GM23338 (cell line): ENCODE measurements at regions not wholly inside any gene's neighbourhood (a gene's known extent, or its start where the extent isn't known, plus 50 kb on each side); places are given as distances from the start of the nearest gene placed in this dataset.

ENCODE experiments used
- ATAC-seq: fragments of 200-7000 bp; cut with Tn5 transposase; 3 replicates; pipeline ENCODE4 v1.9.1; 2020
- DNase-seq: peaks from one replicate; pipeline ENCODE4 v3.0.0-alpha.2; 2015; ENCODE audit warnings: low spot score
- H2AFZ ChIP-seq: fragments of 200-600 bp; sonication (generic); 2 replicates; pipeline ENCODE4 v1.8.0; 2016; ENCODE audit warnings: antibody characterized with exemption, mild to moderate bottlenecking, moderate library complexity
- H3F3A ChIP-seq: fragments of 200-600 bp; sonication (generic); replicated peaks from 2 replicates; pipeline ENCODE4 v1.8.0; 2017; ENCODE audit warnings: antibody characterized with exemption, mixed run types, low read depth
- H3K27ac ChIP-seq: fragments of 200-600 bp; sonication (generic); 2 replicates; pipeline ENCODE4 v1.6.1; 2016; ENCODE audit warnings: low read depth
- H3K27me3 ChIP-seq: fragments of 200-600 bp; sonication (generic); 2 replicates; pipeline ENCODE4 v1.8.0; 2016; ENCODE audit warnings: mild to moderate bottlenecking, mixed run types, moderate library complexity; ENCODE audit not compliant: insufficient read depth
- H3K36me3 ChIP-seq: fragments of 200-600 bp; sonication (generic); 2 replicates; pipeline ENCODE4 v1.8.0; 2016; ENCODE audit warnings: mild to moderate bottlenecking; ENCODE audit not compliant: insufficient read depth
- H3K4me1 ChIP-seq: fragments of 200-600 bp; sonication (generic); 2 replicates; pipeline ENCODE4 v1.8.0; 2016; ENCODE audit warnings: mild to moderate bottlenecking, moderate library complexity; ENCODE audit not compliant: insufficient read depth
- H3K4me2 ChIP-seq: fragments of 200-600 bp; sonication (generic); 2 replicates; pipeline ENCODE4 v1.7.1; 2017; ENCODE audit warnings: mixed run types
- H3K4me3 ChIP-seq: fragments of 200-600 bp; sonication (generic); 2 replicates; pipeline ENCODE4 v1.6.1; 2016; ENCODE audit warnings: mixed run types
- H3K79me2 ChIP-seq: fragments of 200-600 bp; sonication (generic); replicated peaks from 2 replicates; pipeline ENCODE4 v1.8.0; 2017; ENCODE audit warnings: mild to moderate bottlenecking; ENCODE audit not compliant: insufficient read depth
- H3K9me2 ChIP-seq: fragments of 200-600 bp; sonication (generic); 2 replicates; pipeline ENCODE4 v1.8.0; 2017; ENCODE audit not compliant: insufficient read depth
- H4K20me1 ChIP-seq: fragments of 200-600 bp; sonication (generic); replicated peaks from 2 replicates; pipeline ENCODE4 v1.8.0; 2017; ENCODE audit warnings: mild to moderate bottlenecking; ENCODE audit not compliant: insufficient read depth
- H3K27ac Mint-ChIP-seq: 2 replicates; pipeline ENCODE4 v1.8.0; 2020; ENCODE audit warnings: inconsistent platforms, mild to moderate bottlenecking, moderate library complexity, mixed read lengths
- H3K27me3 Mint-ChIP-seq: 3 replicates; pipeline ENCODE4 v1.8.0; 2022; ENCODE audit warnings: low read depth, mild to moderate bottlenecking, moderate library complexity, mixed read lengths, inconsistent platforms; ENCODE audit not compliant: insufficient read depth, poor library complexity
- H3K36me3 Mint-ChIP-seq: 3 replicates; pipeline ENCODE4 v1.8.0; 2021; ENCODE audit warnings: low read depth, mild to moderate bottlenecking, inconsistent platforms, moderate library complexity, mixed read lengths
- H3K4me1 Mint-ChIP-seq: 3 replicates; pipeline ENCODE4 v1.8.0; 2020; ENCODE audit warnings: mild to moderate bottlenecking, inconsistent platforms, mixed read lengths
- H3K4me3 Mint-ChIP-seq: 3 replicates; pipeline ENCODE4 v1.8.0; 2021; ENCODE audit warnings: moderate library complexity, mild to moderate bottlenecking, inconsistent platforms, mixed read lengths
- H3K9me3 Mint-ChIP-seq: 3 replicates; pipeline ENCODE4 v1.8.0; 2020; ENCODE audit warnings: moderate library complexity, mild to moderate bottlenecking, inconsistent platforms, mixed read lengths
- CREB1 ChIP-seq: fragments of 250-450 bp; sonication (Bioruptor Pico); IDR thresholded peaks from 2 replicates; pipeline ENCODE4 v1.5.0; 2020; ENCODE audit warnings: low read depth, mild to moderate bottlenecking, moderate library complexity
- JUNB ChIP-seq: IDR thresholded peaks from one replicate; pipeline ENCODE4 v1.6.1; 2016; ENCODE audit warnings: antibody characterized with exemption; ENCODE audit not compliant: unreplicated experiment
- STAT1 ChIP-seq: IDR thresholded peaks from one replicate; pipeline ENCODE4 v1.6.1; 2016; ENCODE audit warnings: antibody characterized with exemption; ENCODE audit not compliant: unreplicated experiment
- TF ChIP-seq, protein P1 (sequence below): IDR thresholded peaks from 2 replicates; pipeline ENCODE4 v1.6.1; 2016; ENCODE audit warnings: antibody characterized with exemption
- TF ChIP-seq, protein P2 (sequence below), 2 experiments: fragments of 200-600 bp in 1 of 2; sonication (generic) in 1 of 2; conservative IDR thresholded peaks; 2 replicates each; pipeline versions ENCODE4 v1.5.1 to v1.6.1; 2016 to 2017; ENCODE audit warnings: antibody characterized with exemption in 2 of 2, low read depth in 2 of 2, mild to moderate bottlenecking in 2 of 2, moderate library complexity in 1 of 2
- TF ChIP-seq, protein P3 (sequence below): fragments of 250-450 bp; sonication (Bioruptor Pico); IDR thresholded peaks from 2 replicates; pipeline ENCODE4 v1.5.0; 2020; ENCODE audit warnings: mild to moderate bottlenecking, moderate library complexity
- TF ChIP-seq, protein P4 (sequence below): IDR thresholded peaks from one replicate; pipeline ENCODE4 v1.6.1; 2018; ENCODE audit warnings: antibody characterized with exemption; ENCODE audit not compliant: unreplicated experiment

DNA sequence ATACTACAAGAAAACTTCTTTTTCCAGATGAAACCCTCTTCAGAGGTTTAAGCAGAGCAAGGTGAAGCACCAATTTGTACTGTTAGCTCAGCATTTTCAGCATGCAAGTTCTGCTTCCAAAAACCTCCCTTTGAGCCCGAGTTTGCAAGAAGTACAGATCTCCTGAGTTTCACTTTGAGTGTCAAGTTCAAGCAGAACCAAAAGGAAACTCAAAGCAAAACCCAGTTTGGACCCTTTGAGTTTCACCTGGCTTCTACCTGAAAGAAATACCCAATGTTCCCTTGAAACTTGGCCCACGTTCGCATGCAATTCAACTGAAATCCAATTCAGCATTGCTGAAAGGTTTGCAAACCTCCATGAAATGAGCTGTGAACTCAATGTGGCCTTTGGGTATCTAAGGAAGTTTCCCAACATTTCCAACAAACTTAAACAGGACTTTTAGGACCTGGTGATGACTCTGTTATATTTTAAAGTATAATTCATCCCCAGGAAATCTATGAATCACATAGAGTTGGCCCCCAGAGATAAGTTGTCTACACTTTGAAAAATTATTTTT is 62.9 kb upstream of the HBS1L start:
- Histone ChIP-seq H3K9me2 (no peaks in the 10 kb centered on the region), H3K27me3 (no peaks in the 10 kb centered on the region), H3K4me3 (no peak overlapping the region), H2AFZ (no peak overlapping the region), H4K20me1 (no peaks in the 10 kb centered on the region), H3K4me2 (no peak overlapping the region), H3K4me1 (no peaks in the 10 kb centered on the region), H3K79me2 (no peaks in the 10 kb centered on the region), H3K27ac (no peak overlapping the region), H3K36me3 (no peaks in the 10 kb centered on the region), H3F3A (no peaks in the 10 kb centered on the region)
- Mint-ChIP-seq H3K27ac (no peak overlapping the region), H3K9me3 (no peaks in the 10 kb centered on the region), H3K36me3 (no peaks in the 10 kb centered on the region), H3K27me3 (peaks cover 3% of the 10 kb centered on the region), H3K4me3 (no peak overlapping the region), H3K4me1 (no peaks in the 10 kb centered on the region)
- TF ChIP-seq CREB1 (CRISPR knock-in tag) (no peak), JUNB (no peak)
- ATAC-seq (no peak), DNase-seq (no peak)

DNA sequence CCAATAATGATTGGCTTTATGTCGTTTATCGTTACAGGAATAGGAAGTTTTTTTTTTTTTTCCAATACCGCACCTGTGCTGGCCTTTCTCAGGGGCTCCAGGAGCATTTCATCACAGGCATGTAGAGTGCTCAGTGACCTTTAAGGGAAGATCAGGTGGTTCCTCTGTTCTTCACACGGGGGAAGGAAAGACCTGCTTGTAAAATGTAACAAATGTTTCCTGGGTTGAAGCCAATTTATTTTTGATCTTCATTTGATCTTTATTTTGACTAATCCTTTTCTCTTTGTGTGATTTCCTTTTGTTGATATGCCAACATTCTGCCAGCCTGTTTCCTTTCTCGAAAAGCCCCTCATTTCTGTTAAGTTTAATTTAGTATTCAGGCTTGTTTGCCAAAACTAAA is 61.9 kb upstream of the HBS1L start:
- Histone ChIP-seq H4K20me1 (no peaks in the 10 kb centered on the region), H3K4me2 (no peak overlapping the region), H3K4me1 (no peaks in the 10 kb centered on the region), H3K27me3 (no peaks in the 10 kb centered on the region), H3K36me3 (no peaks in the 10 kb centered on the region), H3K4me3 (no peak overlapping the region), H3K79me2 (no peaks in the 10 kb centered on the region), H3K9me2 (no peaks in the 10 kb centered on the region), H2AFZ (no peak overlapping the region), H3F3A (no peaks in the 10 kb centered on the region), H3K27ac (no peak overlapping the region)
- Mint-ChIP-seq H3K27me3 (peaks cover 3% of the 10 kb centered on the region), H3K36me3 (no peaks in the 10 kb centered on the region), H3K27ac (no peak overlapping the region), H3K4me3 (no peak overlapping the region), H3K4me1 (no peaks in the 10 kb centered on the region), H3K9me3 (no peaks in the 10 kb centered on the region)
- ATAC-seq (no peak), DNase-seq (no peak)
- TF ChIP-seq, protein P1, sequence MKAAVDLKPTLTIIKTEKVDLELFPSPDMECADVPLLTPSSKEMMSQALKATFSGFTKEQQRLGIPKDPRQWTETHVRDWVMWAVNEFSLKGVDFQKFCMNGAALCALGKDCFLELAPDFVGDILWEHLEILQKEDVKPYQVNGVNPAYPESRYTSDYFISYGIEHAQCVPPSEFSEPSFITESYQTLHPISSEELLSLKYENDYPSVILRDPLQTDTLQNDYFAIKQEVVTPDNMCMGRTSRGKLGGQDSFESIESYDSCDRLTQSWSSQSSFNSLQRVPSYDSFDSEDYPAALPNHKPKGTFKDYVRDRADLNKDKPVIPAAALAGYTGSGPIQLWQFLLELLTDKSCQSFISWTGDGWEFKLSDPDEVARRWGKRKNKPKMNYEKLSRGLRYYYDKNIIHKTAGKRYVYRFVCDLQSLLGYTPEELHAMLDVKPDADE = no peak
- TF ChIP-seq, protein P2, sequence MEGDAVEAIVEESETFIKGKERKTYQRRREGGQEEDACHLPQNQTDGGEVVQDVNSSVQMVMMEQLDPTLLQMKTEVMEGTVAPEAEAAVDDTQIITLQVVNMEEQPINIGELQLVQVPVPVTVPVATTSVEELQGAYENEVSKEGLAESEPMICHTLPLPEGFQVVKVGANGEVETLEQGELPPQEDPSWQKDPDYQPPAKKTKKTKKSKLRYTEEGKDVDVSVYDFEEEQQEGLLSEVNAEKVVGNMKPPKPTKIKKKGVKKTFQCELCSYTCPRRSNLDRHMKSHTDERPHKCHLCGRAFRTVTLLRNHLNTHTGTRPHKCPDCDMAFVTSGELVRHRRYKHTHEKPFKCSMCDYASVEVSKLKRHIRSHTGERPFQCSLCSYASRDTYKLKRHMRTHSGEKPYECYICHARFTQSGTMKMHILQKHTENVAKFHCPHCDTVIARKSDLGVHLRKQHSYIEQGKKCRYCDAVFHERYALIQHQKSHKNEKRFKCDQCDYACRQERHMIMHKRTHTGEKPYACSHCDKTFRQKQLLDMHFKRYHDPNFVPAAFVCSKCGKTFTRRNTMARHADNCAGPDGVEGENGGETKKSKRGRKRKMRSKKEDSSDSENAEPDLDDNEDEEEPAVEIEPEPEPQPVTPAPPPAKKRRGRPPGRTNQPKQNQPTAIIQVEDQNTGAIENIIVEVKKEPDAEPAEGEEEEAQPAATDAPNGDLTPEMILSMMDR (conservative IDR thresholded peaks at IDR 0.05; ENCODE audit: low read depth in 2 of 2) = no peak
- TF ChIP-seq, protein P3, sequence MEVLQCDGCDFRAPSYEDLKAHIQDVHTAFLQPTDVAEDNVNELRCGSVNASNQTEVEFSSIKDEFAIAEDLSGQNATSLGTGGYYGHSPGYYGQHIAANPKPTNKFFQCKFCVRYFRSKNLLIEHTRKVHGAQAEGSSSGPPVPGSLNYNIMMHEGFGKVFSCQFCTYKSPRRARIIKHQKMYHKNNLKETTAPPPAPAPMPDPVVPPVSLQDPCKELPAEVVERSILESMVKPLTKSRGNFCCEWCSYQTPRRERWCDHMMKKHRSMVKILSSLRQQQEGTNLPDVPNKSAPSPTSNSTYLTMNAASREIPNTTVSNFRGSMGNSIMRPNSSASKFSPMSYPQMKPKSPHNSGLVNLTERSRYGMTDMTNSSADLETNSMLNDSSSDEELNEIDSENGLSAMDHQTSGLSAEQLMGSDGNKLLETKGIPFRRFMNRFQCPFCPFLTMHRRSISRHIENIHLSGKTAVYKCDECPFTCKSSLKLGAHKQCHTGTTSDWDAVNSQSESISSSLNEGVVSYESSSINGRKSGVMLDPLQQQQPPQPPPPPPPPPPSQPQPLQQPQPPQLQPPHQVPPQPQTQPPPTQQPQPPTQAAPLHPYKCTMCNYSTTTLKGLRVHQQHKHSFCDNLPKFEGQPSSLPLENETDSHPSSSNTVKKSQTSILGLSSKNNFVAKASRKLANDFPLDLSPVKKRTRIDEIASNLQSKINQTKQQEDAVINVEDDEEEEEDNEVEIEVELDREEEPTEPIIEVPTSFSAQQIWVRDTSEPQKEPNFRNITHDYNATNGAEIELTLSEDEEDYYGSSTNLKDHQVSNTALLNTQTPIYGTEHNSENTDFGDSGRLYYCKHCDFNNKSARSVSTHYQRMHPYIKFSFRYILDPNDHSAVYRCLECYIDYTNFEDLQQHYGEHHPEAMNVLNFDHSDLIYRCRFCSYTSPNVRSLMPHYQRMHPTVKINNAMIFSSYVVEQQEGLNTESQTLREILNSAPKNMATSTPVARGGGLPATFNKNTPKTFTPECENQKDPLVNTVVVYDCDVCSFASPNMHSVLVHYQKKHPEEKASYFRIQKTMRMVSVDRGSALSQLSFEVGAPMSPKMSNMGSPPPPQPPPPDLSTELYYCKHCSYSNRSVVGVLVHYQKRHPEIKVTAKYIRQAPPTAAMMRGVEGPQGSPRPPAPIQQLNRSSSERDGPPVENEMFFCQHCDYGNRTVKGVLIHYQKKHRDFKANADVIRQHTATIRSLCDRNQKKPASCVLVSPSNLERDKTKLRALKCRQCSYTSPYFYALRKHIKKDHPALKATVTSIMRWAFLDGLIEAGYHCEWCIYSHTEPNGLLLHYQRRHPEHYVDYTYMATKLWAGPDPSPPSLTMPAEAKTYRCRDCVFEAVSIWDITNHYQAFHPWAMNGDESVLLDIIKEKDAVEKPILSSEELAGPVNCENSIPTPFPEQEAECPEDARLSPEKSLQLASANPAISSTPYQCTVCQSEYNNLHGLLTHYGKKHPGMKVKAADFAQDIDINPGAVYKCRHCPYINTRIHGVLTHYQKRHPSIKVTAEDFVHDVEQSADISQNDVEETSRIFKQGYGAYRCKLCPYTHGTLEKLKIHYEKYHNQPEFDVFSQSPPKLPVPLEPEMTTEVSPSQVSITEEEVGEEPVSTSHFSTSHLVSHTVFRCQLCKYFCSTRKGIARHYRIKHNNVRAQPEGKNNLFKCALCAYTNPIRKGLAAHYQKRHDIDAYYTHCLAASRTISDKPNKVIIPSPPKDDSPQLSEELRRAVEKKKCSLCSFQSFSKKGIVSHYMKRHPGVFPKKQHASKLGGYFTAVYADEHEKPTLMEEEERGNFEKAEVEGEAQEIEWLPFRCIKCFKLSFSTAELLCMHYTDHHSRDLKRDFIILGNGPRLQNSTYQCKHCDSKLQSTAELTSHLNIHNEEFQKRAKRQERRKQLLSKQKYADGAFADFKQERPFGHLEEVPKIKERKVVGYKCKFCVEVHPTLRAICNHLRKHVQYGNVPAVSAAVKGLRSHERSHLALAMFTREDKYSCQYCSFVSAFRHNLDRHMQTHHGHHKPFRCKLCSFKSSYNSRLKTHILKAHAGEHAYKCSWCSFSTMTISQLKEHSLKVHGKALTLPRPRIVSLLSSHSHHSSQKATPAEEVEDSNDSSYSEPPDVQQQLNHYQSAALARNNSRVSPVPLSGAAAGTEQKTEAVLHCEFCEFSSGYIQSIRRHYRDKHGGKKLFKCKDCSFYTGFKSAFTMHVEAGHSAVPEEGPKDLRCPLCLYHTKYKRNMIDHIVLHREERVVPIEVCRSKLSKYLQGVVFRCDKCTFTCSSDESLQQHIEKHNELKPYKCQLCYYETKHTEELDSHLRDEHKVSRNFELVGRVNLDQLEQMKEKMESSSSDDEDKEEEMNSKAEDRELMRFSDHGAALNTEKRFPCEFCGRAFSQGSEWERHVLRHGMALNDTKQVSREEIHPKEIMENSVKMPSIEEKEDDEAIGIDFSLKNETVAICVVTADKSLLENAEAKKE (CRISPR knock-in tag) = no peak
- no peak for TF ChIP-seq STAT1
- TF ChIP-seq, protein P4, sequence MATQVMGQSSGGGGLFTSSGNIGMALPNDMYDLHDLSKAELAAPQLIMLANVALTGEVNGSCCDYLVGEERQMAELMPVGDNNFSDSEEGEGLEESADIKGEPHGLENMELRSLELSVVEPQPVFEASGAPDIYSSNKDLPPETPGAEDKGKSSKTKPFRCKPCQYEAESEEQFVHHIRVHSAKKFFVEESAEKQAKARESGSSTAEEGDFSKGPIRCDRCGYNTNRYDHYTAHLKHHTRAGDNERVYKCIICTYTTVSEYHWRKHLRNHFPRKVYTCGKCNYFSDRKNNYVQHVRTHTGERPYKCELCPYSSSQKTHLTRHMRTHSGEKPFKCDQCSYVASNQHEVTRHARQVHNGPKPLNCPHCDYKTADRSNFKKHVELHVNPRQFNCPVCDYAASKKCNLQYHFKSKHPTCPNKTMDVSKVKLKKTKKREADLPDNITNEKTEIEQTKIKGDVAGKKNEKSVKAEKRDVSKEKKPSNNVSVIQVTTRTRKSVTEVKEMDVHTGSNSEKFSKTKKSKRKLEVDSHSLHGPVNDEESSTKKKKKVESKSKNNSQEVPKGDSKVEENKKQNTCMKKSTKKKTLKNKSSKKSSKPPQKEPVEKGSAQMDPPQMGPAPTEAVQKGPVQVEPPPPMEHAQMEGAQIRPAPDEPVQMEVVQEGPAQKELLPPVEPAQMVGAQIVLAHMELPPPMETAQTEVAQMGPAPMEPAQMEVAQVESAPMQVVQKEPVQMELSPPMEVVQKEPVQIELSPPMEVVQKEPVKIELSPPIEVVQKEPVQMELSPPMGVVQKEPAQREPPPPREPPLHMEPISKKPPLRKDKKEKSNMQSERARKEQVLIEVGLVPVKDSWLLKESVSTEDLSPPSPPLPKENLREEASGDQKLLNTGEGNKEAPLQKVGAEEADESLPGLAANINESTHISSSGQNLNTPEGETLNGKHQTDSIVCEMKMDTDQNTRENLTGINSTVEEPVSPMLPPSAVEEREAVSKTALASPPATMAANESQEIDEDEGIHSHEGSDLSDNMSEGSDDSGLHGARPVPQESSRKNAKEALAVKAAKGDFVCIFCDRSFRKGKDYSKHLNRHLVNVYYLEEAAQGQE = no peak
- TF ChIP-seq CREB1 (CRISPR knock-in tag) = no peak
